PC-9 (cell line): ENCODE measurements at regions not wholly inside any gene's neighbourhood (a gene's known extent, or its start where the extent isn't known, plus 50 kb on each side); places are given as distances from the start of the nearest gene placed in this dataset.

Source experiments
- BruUV-seq: library from RNA; stranded (reverse); fragments of 400-500 nt; replicated peaks from 2 replicates; lab custom pipeline; 2021; lab: Mats Ljungman, UMichigan
- CTCF ChIA-PET: fragments of 300-600 bp; sonication (Branson Sonifier 250); formaldehyde crosslinking; loops from one replicate; lab custom pipeline; 2022; ENCODE audit warnings: antibody characterized with exemption; lab: Charles Lee
- POLR2A ChIA-PET: fragments of 300-600 bp; sonication (Branson Sonifier 250); formaldehyde crosslinking; loops from one replicate; lab custom pipeline; 2022; ENCODE audit warnings: antibody characterized with exemption; ENCODE audit not compliant: unreplicated experiment; lab: Charles Lee
- DNase-seq, 2 experiments: peaks; one replicate each; pipeline versions ENCODE4 v3.0.0 to v3.0.0-alpha.2; 2015 to 2022; ENCODE audit warnings: mixed read lengths in 1 of 2
- H2AFZ ChIP-seq: fragments of 200-600 bp; sonication (generic); 2 replicates; pipeline ENCODE4 v1.8.1; 2017; ENCODE audit warnings: antibody characterized with exemption
- H3F3A ChIP-seq: fragments of 200-600 bp; sonication (generic); 2 replicates; pipeline ENCODE4 v1.8.1; 2017; ENCODE audit warnings: antibody characterized with exemption, mild to moderate bottlenecking, low read depth; ENCODE audit not compliant: insufficient read depth
- H3K27ac ChIP-seq: fragments of 200-600 bp; sonication (generic); 2 replicates; pipeline ENCODE4 v1.6.1; 2016; ENCODE audit warnings: mixed run types
- H3K27me3 ChIP-seq: fragments of 200-600 bp; sonication (generic); 2 replicates; pipeline ENCODE4 v1.6.1; 2016; ENCODE audit warnings: low read depth, mixed run types; ENCODE audit not compliant: insufficient read depth
- H3K36me3 ChIP-seq: fragments of 200-600 bp; sonication (generic); 2 replicates; pipeline ENCODE4 v1.6.1; 2016; ENCODE audit warnings: low read depth, mixed run types
- H3K4me1 ChIP-seq: fragments of 200-600 bp; sonication (generic); replicated peaks from 2 replicates; pipeline ENCODE4 v1.6.1; 2016; ENCODE audit warnings: mixed run types; ENCODE audit not compliant: insufficient read depth
- H3K4me2 ChIP-seq: fragments of 200-600 bp; sonication (generic); 2 replicates; pipeline ENCODE4 v1.6.1; 2017; ENCODE audit warnings: mixed run types
- H3K4me3 ChIP-seq: fragments of 200-600 bp; sonication (generic); 2 replicates; pipeline ENCODE4 v1.6.1; 2016; ENCODE audit warnings: mixed run types
- H3K79me2 ChIP-seq: fragments of 200-600 bp; sonication (generic); 2 replicates; pipeline ENCODE4 v1.6.1; 2017; ENCODE audit warnings: low read depth, mixed run types
- H3K9me2 ChIP-seq: fragments of 200-600 bp; sonication (generic); 2 replicates; pipeline ENCODE4 v1.8.1; 2017; ENCODE audit warnings: mild to moderate bottlenecking; ENCODE audit not compliant: insufficient read depth
- H3K9me3 ChIP-seq: fragments of 200-600 bp; sonication (generic); 2 replicates; pipeline ENCODE4 v1.8.1; 2016; ENCODE audit warnings: low read depth; ENCODE audit not compliant: insufficient read depth
- H4K20me1 ChIP-seq: fragments of 200-600 bp; sonication (generic); 2 replicates; pipeline ENCODE4 v1.8.1; 2017; ENCODE audit not compliant: insufficient read depth
- CTCF ChIP-seq: fragments of 200-600 bp; sonication (generic); conservative IDR thresholded peaks from 2 replicates; pipeline ENCODE4 v1.6.1; 2017; ENCODE audit warnings: mixed run types, antibody characterized with exemption, mild to moderate bottlenecking, moderate library complexity
- EZH2 ChIP-seq: fragments of 200-600 bp; sonication (generic); IDR thresholded peaks from 2 replicates; pipeline ENCODE4 v1.8.0; 2017; ENCODE audit warnings: antibody characterized with exemption, low read depth
- intact Hi-C: fragments of 100-400 bp; cut with micrococcal nuclease; formaldehyde crosslinking; loops from one replicate; pipeline ENCODE4 v1.10.0; 2022; ENCODE audit not compliant: unreplicated experiment

GRCh38 chr14:28482251-28483040 lies 284.1 kb upstream of the FOXG1 start:
- TF ChIP-seq CTCF (no peak), EZH2 (no peak)
- CTCF ChIA-PET = no interaction called here
- H3K4me3 ChIP-seq = no peak overlapping the region
- H3F3A ChIP-seq = no peaks in the 10 kb centered on the region
- no peaks in the 10 kb centered on the region for H4K20me1 ChIP-seq
- POLR2A ChIA-PET = no interaction called here
- no peak overlapping the region for H3K27ac ChIP-seq
- H3K4me1 ChIP-seq = no peaks in the 10 kb centered on the region
- no peaks in the 10 kb centered on the region for H3K36me3 ChIP-seq
- no peaks in the 10 kb centered on the region for H3K27me3 ChIP-seq
- H3K4me2 ChIP-seq = no peak overlapping the region
- no peaks in the 10 kb centered on the region for H3K79me2 ChIP-seq
- no peak for DNase-seq
- H2AFZ ChIP-seq = no peak overlapping the region
- intact Hi-C loops = no loop called here
- BruUV-seq = no TSS peak
- H3K9me3 ChIP-seq = no peaks in the 10 kb centered on the region
- H3K9me2 ChIP-seq = no peaks in the 10 kb centered on the region

DNA sequence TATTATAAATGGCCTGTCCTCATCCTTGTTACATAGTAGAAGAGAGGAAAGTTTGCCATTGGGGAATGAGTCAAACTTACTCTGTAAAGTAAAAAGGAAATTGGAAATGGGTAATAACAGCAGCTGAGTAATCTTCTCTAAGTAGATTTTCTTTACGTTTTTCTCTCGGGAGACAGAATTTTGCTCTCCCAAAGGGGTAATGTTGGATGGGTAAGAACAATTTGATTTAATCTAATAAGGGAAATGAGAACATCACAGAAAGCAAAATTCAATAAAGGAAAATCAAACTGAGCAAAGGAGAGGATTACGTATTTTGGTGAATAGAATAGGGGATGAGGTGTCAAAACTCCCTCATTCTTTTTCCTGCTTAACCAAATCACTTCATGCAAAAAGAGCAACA lies 283.1 kb upstream of the FOXG1 start:
- H3K4me3 ChIP-seq = no peak overlapping the region
- H4K20me1 ChIP-seq = no peaks in the 10 kb centered on the region
- POLR2A ChIA-PET = no interaction called here
- H3K36me3 ChIP-seq = no peaks in the 10 kb centered on the region
- H3K27me3 ChIP-seq = no peaks in the 10 kb centered on the region
- H3K9me3 ChIP-seq = no peaks in the 10 kb centered on the region
- no peak overlapping the region for H3K27ac ChIP-seq
- no TSS peak for BruUV-seq
- DNase-seq = no peak
- H3K79me2 ChIP-seq = no peaks in the 10 kb centered on the region
- no peak overlapping the region for H3K4me2 ChIP-seq
- H3F3A ChIP-seq = no peaks in the 10 kb centered on the region
- TF ChIP-seq EZH2 (no peak), CTCF (no peak)
- intact Hi-C loops = no loop called here
- no peaks in the 10 kb centered on the region for H3K9me2 ChIP-seq
- CTCF ChIA-PET = no interaction called here
- H3K4me1 ChIP-seq = no peaks in the 10 kb centered on the region
- no peak overlapping the region for H2AFZ ChIP-seq

- no peaks in the 10 kb centered on the region for H4K20me1 ChIP-seq
- no TSS peak for BruUV-seq
- no peak overlapping the region for H2AFZ ChIP-seq
- H3F3A ChIP-seq = no peaks in the 10 kb centered on the region
- ChIA-PET CTCF (no interaction called here), POLR2A (no interaction called here)
- no peak overlapping the region for H3K27ac ChIP-seq
- TF ChIP-seq EZH2 = no peak
- no peak for TF ChIP-seq CTCF
- H3K27me3 ChIP-seq = no peaks in the 10 kb centered on the region
- no peak overlapping the region for H3K4me3 ChIP-seq
- no peaks in the 10 kb centered on the region for H3K36me3 ChIP-seq
- intact Hi-C loops = no loop called here
- no peak overlapping the region for H3K4me2 ChIP-seq
- H3K4me1 ChIP-seq = no peaks in the 10 kb centered on the region
- H3K9me3 ChIP-seq = 0 out of 2 replicates have a peak, but pooled peaks cover 2% of the 10 kb centered on the region
- no peak for DNase-seq
- H3K9me2 ChIP-seq = no peaks in the 10 kb centered on the region
- no peaks in the 10 kb centered on the region for H3K79me2 ChIP-seq
These were observed 277.9 kb upstream of the FOXG1 start for GRCh38 chr14:28488684-28489083.
